NCI-H748 treated with DMSO at 0.1 percent for 48 hours (cell line): ENCODE measurements at regions not wholly inside any gene's neighbourhood (a gene's known extent, or its start where the extent isn't known, plus 50 kb on each side); places are given as distances from the start of the nearest gene placed in this dataset.
"Not testable (repeated sequence)": the region's sequence is repeated elsewhere in the genome, so short reads cannot be mapped to it uniquely, and the experiment has no call there.

Experiments
- DNase-seq: peaks from one replicate; lab custom pipeline; 2025; lab: John Stamatoyannopoulos, UW

DNA sequence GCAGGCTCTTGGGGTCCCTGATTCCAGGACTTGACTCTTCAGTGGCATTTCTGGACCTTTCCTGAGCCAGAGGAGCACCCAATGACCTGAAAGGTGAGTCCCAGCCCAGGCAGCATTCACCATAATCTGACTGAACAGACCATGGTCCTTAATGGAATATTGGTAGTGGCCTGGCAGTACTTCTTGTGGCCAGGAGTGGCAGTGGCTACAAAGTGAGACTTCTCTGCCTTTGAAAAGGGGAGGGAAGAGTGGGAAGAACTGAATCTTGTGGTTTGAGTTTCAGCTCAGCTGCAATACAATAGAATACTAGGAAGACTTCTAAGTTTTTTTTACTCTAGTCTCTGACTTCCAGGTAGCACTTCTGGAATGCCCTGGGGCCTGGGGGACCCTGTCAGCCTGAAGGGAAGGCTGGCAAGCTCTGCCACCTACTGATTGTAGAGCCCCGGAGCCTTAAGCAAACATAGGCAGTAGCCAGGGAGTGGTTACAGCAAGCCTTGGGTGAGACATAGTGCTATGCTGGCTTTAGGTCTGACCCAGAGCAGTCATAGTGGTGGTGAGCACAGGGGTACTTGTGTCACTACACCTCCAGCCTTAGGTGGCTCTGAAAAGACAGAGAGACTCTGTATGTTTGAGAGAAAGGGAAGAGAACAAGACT lies 674.2 kb upstream of the MANEA start:
- DNase-seq: no peak

DNA sequence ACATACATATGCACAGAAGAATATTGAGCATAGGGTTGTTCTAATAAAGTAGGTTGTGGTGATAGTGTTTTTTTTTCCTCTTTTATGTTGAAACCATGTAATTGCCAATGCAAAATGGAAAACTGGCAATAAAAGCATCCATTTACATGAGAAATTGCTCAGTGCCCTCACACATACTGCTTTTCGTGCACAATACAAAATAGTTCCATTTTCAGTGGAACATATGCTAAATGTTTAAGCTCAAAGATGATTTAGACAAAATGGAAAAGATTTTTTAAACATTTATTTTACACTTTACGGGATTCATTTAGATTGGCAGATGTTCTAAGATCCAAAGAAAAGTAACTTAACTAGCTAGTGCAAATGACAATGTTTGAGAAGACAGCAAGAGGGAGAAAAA lies 678.1 kb upstream of the MANEA start:
- no peak for DNase-seq

DNA sequence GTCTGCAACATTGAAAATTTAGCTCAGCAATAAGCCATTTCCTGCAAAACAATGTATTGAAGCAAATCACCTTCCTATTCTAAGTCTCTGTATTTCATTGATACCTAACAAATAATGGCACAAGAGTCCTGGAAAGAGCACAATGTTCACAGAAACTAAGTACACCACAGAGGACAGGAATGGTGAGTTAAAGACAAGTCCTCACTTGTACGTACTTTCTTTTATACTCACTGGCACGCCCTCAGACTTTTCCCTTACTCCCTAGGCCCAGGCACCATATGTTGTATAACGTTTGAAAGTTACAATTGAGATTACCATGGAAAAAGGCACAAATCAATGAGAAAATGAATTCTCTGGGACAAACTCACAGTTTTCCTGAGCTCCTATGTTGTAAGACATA lies 683.0 kb upstream of the MANEA start:
- DNase-seq: no peak

DNA sequence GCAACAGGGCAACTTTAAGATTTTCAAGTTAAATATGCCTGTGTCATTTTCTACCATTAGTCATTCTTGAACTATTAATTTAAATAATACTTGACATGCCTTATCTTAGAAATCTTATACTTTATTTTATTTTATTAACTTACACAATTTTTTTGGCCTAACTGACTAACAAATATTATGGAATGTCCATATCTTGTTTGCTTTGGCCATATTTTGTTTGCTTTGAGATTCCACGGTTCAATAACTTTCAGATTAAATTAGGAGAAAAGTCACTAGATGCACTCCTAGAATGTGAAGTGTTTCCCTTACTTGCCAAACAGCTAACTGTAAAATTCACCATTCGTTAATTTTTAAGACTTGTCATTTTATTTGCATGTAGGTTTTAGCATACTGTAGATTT lies 684.0 kb upstream of the MANEA start:
- no peak for DNase-seq

DNA sequence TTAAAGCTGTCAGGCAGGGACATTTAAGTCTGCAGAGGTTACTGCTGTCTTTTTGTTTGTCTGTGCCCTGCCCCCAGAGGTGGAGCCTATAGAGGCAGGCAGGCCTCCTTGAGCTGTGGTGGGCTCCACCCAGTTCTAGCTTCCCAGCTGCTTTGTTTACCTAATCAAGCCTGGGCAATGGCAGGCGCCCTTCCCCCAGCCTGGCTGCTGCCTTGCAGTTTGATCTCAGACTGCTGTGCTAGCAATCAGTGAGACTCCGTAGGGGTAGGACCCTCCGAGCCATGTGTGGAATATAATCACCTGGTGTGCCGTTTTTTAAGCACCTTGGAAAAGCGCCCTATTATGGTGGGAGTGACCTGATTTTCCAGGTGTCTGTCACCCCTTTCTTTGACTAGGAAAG lies 703.5 kb upstream of the MANEA start:
- not testable (repeated sequence) for DNase-seq

DNA sequence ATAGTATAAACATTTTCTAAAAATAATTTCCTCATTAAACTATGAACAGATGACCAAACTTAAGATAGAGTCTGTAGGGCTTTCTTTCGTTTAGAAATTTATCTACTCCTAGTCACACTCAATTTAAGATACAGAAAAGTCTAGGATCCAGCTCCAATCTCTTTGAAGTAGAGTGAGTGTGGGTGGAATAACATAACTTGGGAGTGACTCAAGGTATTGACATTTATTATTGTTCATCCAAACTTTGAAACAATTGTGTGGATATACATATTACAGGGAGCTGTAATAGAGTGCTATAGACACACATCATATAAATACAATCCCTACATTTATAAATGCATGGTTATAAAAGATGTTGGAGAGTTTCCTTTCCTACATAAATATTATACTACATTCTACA lies 715.2 kb upstream of the MANEA start:
- no peak for DNase-seq

DNA sequence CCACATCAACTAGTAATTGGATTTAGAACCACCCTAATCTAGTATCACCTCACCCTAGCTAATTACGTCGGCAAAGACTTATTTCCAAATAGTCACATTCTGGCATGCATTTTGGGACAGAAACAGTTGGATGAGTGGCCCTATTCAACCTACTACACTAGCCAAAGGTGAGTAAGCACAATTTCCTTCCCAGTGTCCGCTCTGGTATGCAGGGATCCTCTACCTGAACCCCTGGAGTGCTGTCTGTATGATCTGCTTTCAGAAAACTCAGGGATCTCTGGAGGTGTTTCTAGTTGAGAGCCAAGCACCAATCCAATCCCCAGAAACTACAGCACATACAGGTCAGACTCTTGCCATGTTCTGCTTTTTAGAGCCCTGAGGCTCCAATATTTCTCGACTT lies 717.4 kb upstream of the MANEA start:
- DNase-seq: no peak

DNA sequence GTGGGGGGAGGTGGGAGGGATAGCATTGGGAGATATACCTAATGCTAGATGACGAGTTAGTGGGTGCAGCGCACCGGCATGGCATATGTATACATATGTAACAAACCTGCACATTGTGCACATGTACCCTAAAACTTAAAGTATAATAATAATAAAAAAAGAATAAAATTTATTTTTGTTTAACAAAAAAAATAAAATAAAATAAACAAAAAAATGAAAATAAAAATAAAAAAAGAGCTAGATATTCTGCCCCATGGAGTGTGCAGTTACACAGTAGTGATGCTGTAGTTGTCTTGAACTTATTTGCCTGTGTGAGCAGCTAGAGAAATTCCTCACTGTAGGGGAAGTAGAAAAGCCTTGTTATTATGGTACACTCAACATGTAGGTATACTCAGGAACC lies 720.3 kb upstream of the MANEA start:
- not testable (repeated sequence) for DNase-seq

DNA sequence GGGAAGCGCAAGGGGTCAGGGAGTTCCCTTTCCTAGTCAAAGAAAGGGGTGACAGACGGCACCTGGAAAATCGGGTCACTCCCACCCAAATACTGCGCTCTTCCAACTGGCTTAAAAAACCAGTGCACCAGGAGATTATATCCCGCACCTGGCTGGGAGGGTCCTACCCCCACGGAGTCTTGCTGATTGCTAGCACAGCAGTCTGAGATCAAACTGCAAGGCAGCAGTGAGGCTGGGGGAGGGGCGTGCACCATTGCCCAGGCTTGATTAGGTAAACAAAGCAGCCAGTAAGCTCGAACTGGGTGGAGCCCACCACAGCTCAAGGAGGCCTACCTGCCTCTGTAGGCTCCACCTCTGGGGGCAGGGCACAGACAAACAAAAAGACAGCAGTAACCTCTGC lies 726.0 kb upstream of the MANEA start:
- not testable (repeated sequence) for DNase-seq

DNA sequence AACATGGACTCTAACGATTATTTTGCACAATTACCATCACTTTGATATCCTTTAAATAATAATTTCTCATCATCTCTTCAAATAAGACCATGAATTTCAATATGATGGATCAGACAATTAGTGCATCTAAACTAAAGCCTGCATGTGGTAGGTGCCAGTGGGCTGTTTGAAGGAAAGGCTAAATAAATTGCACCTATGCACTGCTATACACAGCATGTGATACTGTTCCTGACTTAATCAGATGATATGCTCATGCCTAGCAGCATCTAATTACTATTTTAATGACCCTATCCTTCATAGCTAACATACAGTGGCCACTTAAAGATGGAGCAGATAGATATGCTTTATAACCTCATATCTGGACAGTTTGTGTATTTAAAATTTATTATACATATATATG lies 731.6 kb upstream of the MANEA start:
- no peak for DNase-seq

DNA sequence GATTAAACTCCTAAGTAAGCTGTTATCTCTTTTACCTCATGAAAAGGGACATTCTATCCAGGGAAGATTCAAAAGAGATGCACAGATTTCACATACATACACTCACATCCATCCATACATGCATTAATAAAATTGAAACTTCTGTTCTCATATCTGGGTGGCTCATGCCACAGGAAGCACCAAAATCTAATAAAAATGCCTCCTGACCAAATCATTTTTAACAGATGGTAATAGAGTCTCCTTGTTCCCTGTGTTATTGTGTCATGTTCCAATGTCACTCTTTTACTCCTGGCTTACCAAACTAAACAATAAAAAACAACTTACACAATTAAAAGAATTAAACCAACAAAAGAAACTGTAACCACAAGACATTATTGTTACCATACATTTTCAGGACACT lies 742.1 kb upstream of the MANEA start:
- DNase-seq: no peak

DNA sequence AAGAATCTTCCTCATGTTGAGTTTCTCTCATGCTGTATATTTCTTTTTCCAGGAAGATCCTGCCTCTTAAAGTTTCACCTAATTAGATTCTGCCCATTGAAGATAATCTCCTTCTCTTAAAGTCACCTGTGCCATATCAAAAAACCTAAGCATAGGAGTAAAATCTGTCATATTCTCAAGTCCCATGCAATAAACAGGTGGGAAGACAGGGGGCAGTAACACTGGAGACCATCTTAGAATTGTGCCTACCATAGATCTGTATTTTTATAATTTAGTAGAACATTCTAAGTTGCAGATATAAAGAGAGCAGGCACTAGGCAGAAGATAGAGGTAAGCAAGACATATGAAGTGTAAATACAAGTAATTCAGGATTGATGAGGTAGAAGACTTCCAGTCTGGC lies 763.5 kb upstream of the MANEA start:
- DNase-seq: no peak

DNA sequence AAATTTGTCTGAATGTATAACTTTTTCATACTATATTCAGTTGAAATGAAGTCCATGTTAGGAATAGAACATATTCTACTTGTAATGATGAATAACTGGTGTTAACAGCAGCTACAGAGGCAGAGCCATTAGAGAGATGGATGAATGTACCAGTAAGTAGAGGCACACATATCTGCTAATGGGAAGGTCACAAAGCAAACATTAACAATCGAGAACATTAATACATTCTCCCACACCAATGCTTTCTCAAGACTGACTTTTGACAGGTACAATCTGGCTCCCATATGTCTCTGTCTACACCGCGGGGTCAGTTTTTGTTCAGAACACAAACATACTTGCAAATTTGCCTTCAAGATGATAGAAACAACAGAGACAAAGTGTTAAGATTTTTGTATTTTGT lies 776.0 kb upstream of the MANEA start:
- DNase-seq: no peak

DNA sequence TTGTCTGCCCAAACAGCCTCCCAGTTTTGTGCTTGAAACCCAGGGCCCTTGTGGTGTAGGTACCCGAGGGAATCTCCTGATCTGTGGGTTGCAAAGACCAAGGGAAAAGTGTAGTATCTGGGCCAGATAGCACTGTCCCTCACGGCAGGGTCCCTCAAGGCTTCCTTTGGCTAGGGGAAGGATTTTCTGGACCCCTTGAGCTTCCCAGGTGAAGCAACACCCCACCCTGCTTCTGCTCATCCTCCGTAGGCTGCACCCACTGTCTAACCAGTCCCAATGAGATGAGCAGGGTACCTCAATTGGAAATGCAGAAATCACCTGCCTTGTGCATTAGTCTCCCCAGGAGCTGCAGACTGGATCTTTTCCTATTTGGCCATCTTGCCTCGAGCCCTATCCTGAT lies 791.8 kb upstream of the MANEA start:
- no peak for DNase-seq

DNA sequence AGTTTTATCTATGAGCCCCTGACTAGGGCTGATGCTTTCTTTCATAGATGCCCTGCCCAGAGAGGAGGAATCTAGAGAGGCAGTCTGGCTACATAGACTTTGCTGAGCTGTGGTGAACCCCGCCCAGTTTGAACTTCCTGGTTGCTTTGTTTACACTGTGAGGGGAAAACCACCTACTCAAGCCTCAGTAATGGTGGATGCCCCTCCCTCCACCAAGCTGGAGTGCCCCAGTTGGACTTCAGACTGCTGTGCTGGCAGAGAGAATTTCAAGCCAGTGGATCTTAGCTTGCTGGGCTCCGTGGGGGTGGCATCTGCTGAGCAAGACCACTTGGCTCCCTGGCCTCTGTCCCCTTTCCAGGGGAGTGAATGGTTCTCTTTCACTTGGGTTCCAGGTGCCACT lies 792.3 kb upstream of the MANEA start:
- DNase-seq: not testable (repeated sequence)

DNA sequence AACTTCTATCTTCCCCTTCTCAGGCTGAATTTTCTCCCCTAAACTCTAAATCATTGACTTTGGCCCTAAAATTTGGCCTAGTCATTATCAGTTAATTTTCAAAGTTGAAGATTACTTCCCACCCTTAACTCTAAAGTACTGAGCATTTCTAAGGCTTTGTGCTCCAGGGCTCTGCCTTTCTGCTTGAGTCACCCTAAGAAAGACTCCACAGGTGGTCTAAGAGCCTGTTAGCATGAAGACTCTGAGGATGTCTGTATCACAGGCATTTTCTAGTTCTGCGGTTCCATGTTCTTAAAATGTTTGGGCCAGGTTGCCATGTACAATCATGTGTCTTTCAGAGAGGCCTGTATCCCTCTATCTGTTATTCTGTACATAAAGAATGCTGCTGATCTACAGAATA lies 808.1 kb upstream of the MANEA start:
- no peak for DNase-seq

DNA sequence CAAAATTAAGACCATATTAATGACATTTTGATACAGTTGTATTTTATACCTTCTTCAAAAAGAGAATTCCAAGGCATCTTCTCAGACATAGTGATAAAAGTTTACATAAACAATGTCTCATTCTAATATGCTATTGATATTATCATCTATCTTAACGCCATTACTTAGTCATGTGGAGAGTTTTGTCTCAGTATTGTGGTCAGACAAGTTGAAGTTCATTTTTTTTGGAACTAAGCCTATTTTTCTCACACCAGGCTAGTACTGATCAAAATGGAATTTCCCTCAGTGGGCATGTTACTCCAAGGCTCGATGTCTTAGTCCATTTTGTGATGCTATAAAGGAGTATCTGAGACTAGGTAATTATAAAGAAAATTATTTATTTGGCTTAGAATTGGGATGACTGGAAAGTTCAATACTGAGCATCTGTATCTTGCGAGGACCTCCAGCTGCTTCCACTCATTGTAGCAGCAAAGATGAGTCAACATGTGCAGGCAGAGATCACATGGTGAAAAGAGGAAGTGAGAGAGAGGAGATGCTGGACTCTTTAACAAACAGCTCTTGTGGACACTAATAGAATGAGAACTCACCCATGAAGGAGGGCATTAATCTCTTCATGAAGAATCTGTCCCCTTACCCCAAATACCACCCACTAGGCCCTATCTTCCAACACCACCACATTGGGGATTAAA lies 825.5 kb upstream of the MANEA start:
- no peak for DNase-seq

DNA sequence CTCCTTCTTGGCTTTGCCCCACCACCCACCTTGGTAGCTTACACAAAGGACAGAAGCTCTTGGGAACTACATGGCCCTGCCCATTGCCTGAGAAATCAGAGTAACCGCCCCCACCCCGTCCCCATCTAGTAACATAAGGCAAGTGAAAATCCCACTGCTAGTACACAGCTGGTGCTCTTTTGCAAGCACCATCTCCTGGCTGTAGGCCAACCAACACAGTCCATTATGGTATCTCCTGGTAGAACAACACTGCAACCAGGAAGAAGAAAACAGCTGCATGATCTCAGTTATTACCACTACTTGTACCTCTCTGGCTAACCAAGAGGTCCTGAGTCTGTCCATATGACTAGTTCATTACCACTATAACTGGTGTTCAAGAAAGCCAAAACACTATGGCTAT lies 841.1 kb upstream of the MANEA start:
- no peak for DNase-seq

DNA sequence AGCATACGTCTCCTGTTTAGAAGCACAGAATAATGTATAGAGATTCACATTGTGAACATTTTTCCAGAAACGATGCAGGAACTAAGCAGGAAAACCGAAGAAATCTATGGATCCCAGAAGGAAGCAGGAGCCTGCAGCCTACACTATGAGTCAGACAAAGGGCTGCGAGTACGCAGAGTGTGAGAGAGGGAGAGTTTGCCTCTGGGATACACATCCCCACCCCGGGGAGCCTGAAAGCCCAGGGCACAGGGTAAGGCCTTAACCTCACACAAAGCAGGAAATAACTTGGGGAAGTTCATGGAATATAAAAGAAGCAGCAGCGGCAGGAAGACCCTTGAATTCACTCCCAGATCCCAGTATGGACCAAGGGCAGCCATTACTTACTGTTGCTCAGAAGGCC lies 842.1 kb upstream of the MANEA start:
- no peak for DNase-seq

DNA sequence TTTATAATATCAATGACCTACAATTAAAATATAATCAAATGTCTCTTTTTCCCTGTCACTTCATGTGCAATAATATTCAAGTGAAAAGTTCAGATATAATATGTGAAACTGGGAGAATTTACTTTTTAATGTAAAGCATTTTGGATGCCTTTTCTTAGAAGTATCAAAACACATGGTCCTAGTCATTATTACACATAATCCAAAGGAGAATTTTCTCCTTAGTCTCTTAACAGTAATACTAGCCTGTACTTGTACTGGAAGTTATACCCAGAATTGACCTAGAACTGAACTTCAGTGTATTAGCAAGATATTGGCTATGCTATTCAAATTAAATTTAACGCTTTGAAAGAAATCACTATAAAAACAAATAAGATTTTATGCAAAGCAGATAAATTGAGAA lies 842.6 kb upstream of the MANEA start:
- DNase-seq: no peak

DNA sequence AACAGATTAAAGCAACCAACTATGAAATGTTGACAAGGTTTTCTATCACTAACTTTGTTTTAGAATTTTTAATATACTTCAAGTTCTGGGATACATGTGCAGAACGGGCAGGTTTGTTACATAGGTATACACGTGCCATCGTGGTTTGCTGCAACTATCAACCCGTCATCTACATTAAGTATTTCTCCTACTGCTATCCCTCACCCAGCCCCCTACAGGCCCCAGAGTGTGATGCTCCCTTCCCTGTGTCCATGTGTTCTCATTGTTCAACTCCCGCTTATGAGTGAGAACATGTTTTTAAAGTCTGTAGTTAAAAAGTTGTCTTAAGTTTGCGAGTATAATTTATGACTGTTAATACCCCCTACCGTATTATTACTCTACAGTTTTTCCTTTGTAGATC lies 844.3 kb upstream of the MANEA start:
- DNase-seq: no peak

DNA sequence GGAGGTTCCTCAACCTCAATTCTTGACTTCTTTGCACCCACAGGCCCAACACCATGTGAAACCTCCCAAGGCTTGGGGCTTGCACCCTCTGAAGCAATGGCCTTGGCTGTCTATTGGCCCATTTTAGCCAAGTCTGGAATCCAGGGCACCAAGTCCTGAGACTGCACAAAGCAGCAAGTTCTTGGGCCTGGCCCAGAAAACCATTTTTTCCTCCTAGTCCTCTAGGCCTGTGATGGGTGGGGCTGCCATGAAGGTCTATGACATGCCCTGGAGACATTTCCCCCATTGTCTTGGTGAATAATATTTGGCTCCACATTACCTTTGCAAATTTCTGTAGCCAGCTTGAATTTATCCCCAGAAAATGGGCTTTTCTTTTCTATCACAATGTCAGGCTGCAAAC lies 849.6 kb upstream of the MANEA start:
- no peak for DNase-seq

DNA sequence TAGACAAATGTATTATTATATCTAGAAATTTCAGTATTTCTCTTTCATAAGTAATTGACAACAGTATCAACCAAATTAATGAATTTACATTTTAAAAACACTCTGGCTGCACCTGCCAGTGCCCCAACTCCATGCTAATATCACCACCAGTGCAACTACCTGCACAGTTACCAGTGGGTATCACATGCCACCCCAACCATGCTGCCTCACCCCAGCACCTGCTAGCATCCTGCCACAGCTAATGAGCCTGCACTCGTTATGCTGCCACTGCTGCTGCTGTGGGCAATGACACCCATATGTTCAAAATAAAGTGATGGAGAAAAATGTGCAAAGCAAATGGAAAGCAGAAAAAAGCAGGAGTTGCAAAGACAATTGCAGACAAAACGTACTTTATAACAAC lies 855.9 kb upstream of the MANEA start:
- DNase-seq: no peak

DNA sequence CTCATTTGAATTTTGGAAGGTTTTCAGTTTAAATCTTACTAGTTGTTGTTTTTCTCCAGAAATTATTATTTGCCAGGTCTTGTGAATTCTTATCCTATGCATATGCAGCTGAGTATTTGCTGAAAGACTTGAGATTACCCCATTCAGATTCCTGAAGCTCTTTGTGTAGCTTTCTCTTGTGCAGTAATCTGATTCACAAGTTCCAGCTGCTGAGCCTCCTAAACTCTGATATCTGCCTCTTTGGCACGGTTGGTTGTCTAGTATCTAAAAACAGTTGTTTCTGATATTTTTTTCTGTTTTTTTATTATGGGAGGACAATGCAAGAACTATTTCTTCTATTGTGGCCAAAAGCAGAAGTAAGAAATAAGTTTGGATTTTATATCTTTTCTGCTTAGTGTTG lies 863.9 kb upstream of the MANEA start:
- DNase-seq: no peak
